GM21717 (cell line): ENCODE measurements at regions not wholly inside any gene's neighbourhood (a gene's known extent, or its start where the extent isn't known, plus 50 kb on each side); places are given as distances from the start of the nearest gene placed in this dataset.
"Not testable (repeated sequence)": the region's sequence is repeated elsewhere in the genome, so short reads cannot be mapped to it uniquely, and the experiment has no call there.

ENCODE experiments used
- ATAC-seq: cut with Tn5 transposase; IDR thresholded peaks from one replicate; pipeline ENCODE4 v1.9.1; 2021; ENCODE audit warnings: mild to moderate bottlenecking, moderate library complexity; ENCODE audit not compliant: unreplicated experiment

- ATAC-seq, result no peak
Measured at GRCh38 chr4:14337892-14338584, 664.2 kb upstream of the CPEB2 start.

GRCh38 chr4:14338585-14339265, 663.6 kb upstream of the CPEB2 start:
- ATAC-seq, result no peak

DNA sequence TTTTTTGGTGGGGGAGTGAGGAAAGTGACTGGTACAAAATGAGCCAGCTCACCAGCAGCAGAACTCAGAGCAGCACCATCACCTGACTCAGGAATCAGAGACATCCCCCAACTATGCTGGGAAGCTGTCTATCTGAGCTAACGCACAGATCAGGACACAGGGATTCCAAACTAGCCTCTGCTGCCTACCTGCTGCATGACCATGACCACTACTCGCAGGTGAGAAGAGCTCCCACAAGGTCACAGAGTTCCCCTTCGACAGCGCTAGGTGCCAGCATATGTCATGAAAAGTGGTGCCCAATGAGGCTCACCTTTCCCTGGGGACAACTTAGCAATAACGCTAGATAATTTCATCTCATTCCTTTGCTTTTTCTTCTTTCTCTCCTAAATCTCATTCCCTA, 662.6 kb upstream of the CPEB2 start:
- ATAC-seq, result no peak

DNA sequence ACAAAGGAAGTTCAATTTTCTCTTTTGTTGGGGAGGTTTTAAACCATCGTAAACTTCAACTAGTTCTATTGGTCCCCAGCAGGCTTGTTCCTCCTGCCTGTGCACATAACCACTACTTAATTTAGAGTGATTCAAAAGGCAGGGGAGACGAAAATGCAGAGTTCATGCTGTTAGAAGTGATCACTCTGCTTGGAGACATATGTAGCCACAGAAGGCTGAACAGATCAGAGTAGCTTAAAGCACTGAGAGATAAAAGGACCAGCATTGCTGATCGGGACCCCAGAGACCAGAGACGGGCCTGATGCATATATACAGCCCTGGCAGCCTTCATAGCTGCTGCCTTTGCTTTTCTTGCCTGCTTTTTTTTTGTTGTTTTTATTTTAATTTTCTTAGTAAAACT, 662.0 kb upstream of the CPEB2 start:
- no peak for ATAC-seq

- no peak for ATAC-seq
Measured at GRCh38 chr4:14343961-14344360, 658.3 kb upstream of the CPEB2 start.

- ATAC-seq, result no peak
Measured at GRCh38 chr4:14345356-14345775, 656.9 kb upstream of the CPEB2 start.

- no peak for ATAC-seq
Measured at GRCh38 chr4:14347526-14347925, 654.8 kb upstream of the CPEB2 start.

DNA sequence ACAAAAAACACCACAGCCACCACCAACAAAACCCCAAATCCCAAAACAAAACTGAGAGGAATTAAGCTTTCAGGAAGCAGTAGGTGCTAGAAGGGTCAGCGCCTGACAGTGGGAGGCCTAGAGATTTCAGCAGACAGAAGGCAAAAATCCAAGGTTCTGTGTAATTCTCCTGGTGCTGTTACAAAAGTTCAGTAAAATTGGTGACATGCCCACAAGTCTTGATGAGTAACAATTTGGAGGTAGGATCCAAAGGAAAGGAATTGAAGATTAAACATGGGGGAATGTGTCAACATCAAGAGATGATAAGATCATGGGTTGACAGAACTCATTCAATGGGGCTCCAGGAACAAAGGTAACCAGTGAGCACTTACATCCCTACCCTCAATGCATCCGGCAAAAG, 653.8 kb upstream of the CPEB2 start:
- ATAC-seq, result no peak

GRCh38 chr4:14358544-14359160, 643.6 kb upstream of the CPEB2 start:
- ATAC-seq, result not testable (repeated sequence)

GRCh38 chr4:14359991-14360390, 642.3 kb upstream of the CPEB2 start:
- no peak for ATAC-seq

DNA sequence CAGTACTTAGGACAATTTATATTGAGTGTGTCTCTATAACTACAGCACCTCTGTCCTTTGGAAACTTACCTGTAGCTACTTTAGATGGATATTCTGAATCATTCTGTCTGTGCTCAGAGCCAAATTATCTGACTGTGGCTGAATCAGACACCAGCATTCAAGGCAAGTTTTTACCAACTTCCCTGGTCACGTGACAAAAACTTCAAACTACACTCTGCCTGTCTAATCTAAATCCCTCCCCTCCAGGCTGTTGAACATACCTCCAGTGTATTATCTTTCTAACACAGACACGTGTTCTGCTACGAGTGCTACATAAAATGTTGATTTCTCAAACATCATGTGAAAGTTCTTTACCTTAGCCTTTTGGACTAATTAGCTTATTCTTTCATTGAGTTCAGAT, 641.2 kb upstream of the CPEB2 start:
- no peak for ATAC-seq

GRCh38 chr4:14362385-14362784, 639.9 kb upstream of the CPEB2 start:
- ATAC-seq, result no peak

GRCh38 chr4:14364953-14365536, 637.2 kb upstream of the CPEB2 start:
- no peak for ATAC-seq

DNA sequence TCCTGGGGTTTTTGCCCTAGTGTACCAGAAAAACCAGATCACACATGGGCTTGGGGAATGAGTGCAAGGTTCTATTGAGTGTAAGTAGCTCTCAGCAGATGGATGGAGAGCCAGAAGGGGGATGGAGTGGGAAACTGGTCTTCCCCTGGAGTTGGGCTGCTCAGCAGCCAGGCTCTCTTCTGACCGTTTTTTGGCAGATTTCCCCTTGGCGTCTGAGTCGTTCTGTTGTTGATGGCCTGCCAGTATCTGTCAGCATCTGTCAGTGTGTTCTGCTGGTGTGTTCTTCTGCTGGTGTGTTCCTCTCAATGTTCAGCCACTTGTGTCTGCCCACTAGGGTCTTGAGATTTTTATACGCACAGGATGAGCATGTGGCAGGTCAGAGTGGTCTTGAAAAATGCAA, 633.9 kb upstream of the CPEB2 start:
- ATAC-seq, result no peak

- no peak for ATAC-seq
Measured at GRCh38 chr4:14371131-14371530, 631.1 kb upstream of the CPEB2 start.

- ATAC-seq, result no peak
Measured at GRCh38 chr4:14375816-14376215, 626.5 kb upstream of the CPEB2 start.

GRCh38 chr4:14379183-14379582, 623.1 kb upstream of the CPEB2 start:
- no peak for ATAC-seq

GRCh38 chr4:14383652-14384051, 618.6 kb upstream of the CPEB2 start:
- ATAC-seq, result no peak

DNA sequence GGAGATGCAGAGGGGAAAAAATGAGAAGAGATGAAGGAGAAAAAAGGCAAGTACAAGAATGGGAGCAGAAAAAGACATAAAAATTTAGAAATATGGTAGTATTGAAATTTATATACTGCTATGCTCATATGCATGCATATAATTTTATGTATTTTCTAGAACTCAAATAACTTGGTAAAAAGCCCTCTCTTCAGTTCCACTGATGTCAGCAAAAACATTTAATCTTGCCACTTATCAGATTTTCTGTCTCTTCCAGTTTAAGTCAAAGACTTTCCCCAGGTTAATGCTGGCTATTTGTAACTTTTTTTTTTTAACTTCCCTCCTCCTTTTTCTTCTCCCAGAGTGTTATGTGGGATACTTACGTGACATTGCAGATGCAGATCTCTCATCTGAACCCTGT, 617.5 kb upstream of the CPEB2 start:
- no peak for ATAC-seq

DNA sequence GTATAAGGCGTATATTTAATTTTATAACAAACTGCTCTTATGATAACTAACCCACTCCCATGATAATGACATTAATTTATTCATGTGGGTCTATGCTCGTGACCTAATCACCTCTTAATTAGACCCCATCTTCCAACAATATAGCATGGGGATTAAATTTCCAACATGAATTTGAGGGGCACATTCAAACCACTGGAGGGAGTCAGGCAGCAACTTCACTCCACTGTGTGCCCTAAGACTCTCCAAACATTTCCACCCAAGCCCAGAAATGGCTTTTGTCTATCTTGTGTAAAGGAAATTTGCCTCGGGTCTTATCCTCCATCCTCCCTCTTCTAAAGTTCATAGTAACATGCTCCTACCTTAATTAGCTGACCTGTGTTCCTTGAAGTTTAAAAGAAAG, 616.1 kb upstream of the CPEB2 start:
- no peak for ATAC-seq

DNA sequence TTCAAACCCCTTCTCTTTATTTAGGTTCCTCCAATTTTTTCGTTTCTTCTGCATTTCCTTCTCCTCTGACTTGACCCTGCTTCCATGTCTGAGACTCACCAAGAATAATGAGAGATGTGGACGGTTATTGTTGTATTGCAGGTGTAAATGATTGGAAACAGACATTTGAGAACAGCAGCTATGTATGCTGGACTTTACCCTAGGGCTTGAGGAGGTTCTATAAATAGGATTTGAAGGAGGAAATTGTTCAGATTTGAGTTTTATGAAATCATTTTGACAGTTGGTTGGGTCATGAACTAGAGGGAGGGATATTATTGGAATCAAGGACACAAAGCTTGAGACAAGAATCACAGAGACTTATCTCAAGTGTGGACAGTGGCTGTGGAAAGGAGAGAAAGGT, 614.6 kb upstream of the CPEB2 start:
- no peak for ATAC-seq

GRCh38 chr4:14392378-14392777, 609.9 kb upstream of the CPEB2 start:
- no peak for ATAC-seq
